OCI-LY7 (cell line): ENCODE measurements at regions not wholly inside any gene's neighbourhood (a gene's known extent, or its start where the extent isn't known, plus 50 kb on each side); places are given as distances from the start of the nearest gene placed in this dataset.

Source experiments
- BruUV-seq: library from RNA; stranded (reverse); fragments of 400-500 nt; replicated peaks from 2 replicates; lab custom pipeline; 2021; lab: Mats Ljungman, UMichigan
- CTCF ChIA-PET: fragments of 300-600 bp; sonication (Branson Sonifier 250); formaldehyde crosslinking; loops from one replicate; lab custom pipeline; 2022; ENCODE audit warnings: antibody characterized with exemption; ENCODE audit not compliant: unreplicated experiment; lab: Charles Lee
- POLR2A ChIA-PET: fragments of 300-600 bp; sonication (Branson Sonifier 250); formaldehyde crosslinking; loops from one replicate; lab custom pipeline; 2022; ENCODE audit warnings: antibody characterized with exemption; lab: Charles Lee
- DNase-seq: peaks from one replicate; pipeline ENCODE4 v3.0.0-alpha.2; 2015; ENCODE audit warnings: low spot score
- H2AFZ ChIP-seq: fragments of 200-600 bp; sonication (generic), shearing (Covaris generic); 2 replicates; pipeline ENCODE4 v1.6.1; 2014; ENCODE audit warnings: mild to moderate bottlenecking, antibody characterized with exemption, low read length, moderate library complexity
- H3K27ac ChIP-seq: fragments of 200-600 bp; sonication (generic); 2 replicates; pipeline ENCODE4 v1.5.1; 2014; ENCODE audit warnings: mixed run types, low read depth, mild to moderate bottlenecking, moderate library complexity, low read length, inconsistent platforms; ENCODE audit not compliant: poor library complexity, severe bottlenecking
- H3K36me3 ChIP-seq: fragments of 200-600 bp; sonication (generic); 2 replicates; pipeline ENCODE4 v1.6.1; 2014; ENCODE audit warnings: mild to moderate bottlenecking, antibody characterized with exemption, low read length, moderate library complexity, mixed read lengths; ENCODE audit not compliant: insufficient read depth
- H3K4me1 ChIP-seq: fragments of 200-600 bp; sonication (generic); 2 replicates; pipeline ENCODE4 v1.5.1; 2014; ENCODE audit warnings: mild to moderate bottlenecking, low read length; ENCODE audit not compliant: insufficient read depth, poor library complexity, severe bottlenecking
- H3K4me2 ChIP-seq: fragments of 200-600 bp; sonication (generic); 2 replicates; pipeline ENCODE4 v1.6.1; 2014; ENCODE audit warnings: mild to moderate bottlenecking, low read length
- H3K4me3 ChIP-seq: fragments of 200-600 bp; sonication (generic); 2 replicates; pipeline ENCODE4 v1.5.1; 2014; ENCODE audit warnings: mild to moderate bottlenecking, low read depth, low read length; ENCODE audit not compliant: poor library complexity, severe bottlenecking
- H3K79me2 ChIP-seq: fragments of 200-600 bp; sonication (generic); 2 replicates; pipeline ENCODE4 v1.6.1; 2016; ENCODE audit warnings: low read depth, mild to moderate bottlenecking, low read length, moderate library complexity, mixed read lengths; ENCODE audit not compliant: insufficient read depth
- H3K9me2 ChIP-seq: fragments of 200-600 bp; sonication (generic); 2 replicates; pipeline ENCODE4 v1.6.1; 2016; ENCODE audit warnings: mild to moderate bottlenecking, low read length, mixed read lengths; ENCODE audit not compliant: insufficient read depth
- H3K9me3 ChIP-seq: fragments of 200-600 bp; sonication (generic); 2 replicates; pipeline ENCODE4 v1.6.1; 2014; ENCODE audit warnings: mild to moderate bottlenecking, mixed run types, low read length, mixed read lengths
- H4K20me1 ChIP-seq: fragments of 200-600 bp; sonication (generic); 2 replicates; pipeline ENCODE4 v1.6.1; 2014; ENCODE audit warnings: mild to moderate bottlenecking, antibody characterized with exemption, low read length, moderate library complexity, mixed read lengths; ENCODE audit not compliant: insufficient read depth
- EZH2phosphoT487 ChIP-seq: fragments of 200-600 bp; sonication (generic); IDR thresholded peaks from 2 replicates; pipeline ENCODE4 v1.6.1; 2018; ENCODE audit warnings: low read depth, borderline replicate concordance, mild to moderate bottlenecking, mixed run types, antibody characterized with exemption, low read length, moderate library complexity, mixed read lengths
- intact Hi-C: fragments of 100-400 bp; cut with micrococcal nuclease; formaldehyde crosslinking; loops from one replicate; pipeline ENCODE4 v1.10.0; 2022; ENCODE audit not compliant: unreplicated experiment
- TF ChIP-seq, protein P1 (sequence below): fragments of 200-600 bp; sonication (generic); conservative IDR thresholded peaks from 2 replicates; pipeline ENCODE4 v1.5.1; 2014; ENCODE audit warnings: mild to moderate bottlenecking, antibody characterized with exemption, low read length, moderate library complexity, mixed read lengths

DNA sequence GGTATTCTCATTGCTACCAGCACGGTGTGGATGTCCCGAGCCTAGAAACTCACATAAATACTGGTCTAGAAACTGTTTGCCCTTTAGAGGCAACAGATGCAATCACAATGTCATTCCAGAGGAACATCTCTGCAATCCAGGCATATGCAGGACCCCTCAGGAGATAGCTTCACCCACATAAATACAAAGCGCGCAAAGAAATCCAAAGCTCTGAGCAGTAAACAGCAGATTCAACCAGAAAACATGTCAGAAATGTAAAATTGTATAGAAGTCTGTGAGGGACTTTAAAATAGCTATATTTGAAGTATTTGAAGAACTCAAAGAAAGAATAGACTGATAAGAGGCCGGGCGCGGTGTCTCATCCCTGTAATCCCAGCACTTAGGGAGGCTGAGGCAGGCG is 291.7 kb downstream of the FAM43A start:
- H3K27ac ChIP-seq: no peak overlapping the region
- DNase-seq: no peak
- no peak overlapping the region for H3K4me3 ChIP-seq
- H3K36me3 ChIP-seq: no peaks in the 10 kb centered on the region
- peaks cover 17% of the 10 kb centered on the region for H3K4me1 ChIP-seq
- H3K9me3 ChIP-seq: no peaks in the 10 kb centered on the region
- CTCF ChIA-PET: no interaction called here
- H3K4me2 ChIP-seq: no peak overlapping the region
- H4K20me1 ChIP-seq: no peaks in the 10 kb centered on the region
- intact Hi-C loops: no loop called here
- TF ChIP-seq EZH2phosphoT487: no peak
- TF ChIP-seq, protein P1, sequence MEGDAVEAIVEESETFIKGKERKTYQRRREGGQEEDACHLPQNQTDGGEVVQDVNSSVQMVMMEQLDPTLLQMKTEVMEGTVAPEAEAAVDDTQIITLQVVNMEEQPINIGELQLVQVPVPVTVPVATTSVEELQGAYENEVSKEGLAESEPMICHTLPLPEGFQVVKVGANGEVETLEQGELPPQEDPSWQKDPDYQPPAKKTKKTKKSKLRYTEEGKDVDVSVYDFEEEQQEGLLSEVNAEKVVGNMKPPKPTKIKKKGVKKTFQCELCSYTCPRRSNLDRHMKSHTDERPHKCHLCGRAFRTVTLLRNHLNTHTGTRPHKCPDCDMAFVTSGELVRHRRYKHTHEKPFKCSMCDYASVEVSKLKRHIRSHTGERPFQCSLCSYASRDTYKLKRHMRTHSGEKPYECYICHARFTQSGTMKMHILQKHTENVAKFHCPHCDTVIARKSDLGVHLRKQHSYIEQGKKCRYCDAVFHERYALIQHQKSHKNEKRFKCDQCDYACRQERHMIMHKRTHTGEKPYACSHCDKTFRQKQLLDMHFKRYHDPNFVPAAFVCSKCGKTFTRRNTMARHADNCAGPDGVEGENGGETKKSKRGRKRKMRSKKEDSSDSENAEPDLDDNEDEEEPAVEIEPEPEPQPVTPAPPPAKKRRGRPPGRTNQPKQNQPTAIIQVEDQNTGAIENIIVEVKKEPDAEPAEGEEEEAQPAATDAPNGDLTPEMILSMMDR: no peak
- no peaks in the 10 kb centered on the region for H3K79me2 ChIP-seq
- H2AFZ ChIP-seq: no peak overlapping the region
- no peaks in the 10 kb centered on the region for H3K9me2 ChIP-seq
- POLR2A ChIA-PET: no interaction called here
- BruUV-seq: no TSS peak

DNA sequence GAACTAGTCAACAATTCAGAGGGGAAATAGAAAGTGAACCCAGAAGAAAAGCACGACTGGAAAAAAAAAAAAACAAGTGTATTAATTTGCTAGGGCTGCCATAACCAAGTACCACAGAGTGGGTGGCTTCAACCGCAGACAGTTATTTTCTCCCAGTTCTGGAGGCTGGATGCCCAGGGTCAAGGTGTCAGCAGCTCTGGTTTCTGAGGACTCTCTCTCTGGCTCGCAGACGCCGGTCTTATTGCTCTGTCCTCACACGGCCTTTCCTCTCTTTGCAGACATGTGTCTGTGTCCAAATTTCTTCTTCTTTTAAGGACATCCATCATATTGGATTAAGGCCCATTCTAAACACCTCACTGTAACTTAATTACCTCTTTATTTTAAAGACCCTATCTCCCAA is 291.8 kb downstream of the XXYLT1 start:
- no peak overlapping the region for H2AFZ ChIP-seq
- intact Hi-C loops: no loop called here
- H3K36me3 ChIP-seq: no peaks in the 10 kb centered on the region
- H3K4me3 ChIP-seq: no peak overlapping the region
- ChIA-PET CTCF (no interaction called here), POLR2A (interaction anchor here (0.5 to 0.6 kb wide), 3 partner anchors 289 to 850 kb away, joined by 3 to 6 read pairs (median 3); no protein-coding TSS in a partner anchor)
- H3K4me2 ChIP-seq: no peak overlapping the region
- no peak overlapping the region for H3K27ac ChIP-seq
- H3K9me2 ChIP-seq: no peaks in the 10 kb centered on the region
- H4K20me1 ChIP-seq: no peaks in the 10 kb centered on the region
- no peak for DNase-seq
- H3K4me1 ChIP-seq: peaks cover 17% of the 10 kb centered on the region
- TF ChIP-seq, protein P1: no peak
- no peak for TF ChIP-seq EZH2phosphoT487
- no peaks in the 10 kb centered on the region for H3K9me3 ChIP-seq
- H3K79me2 ChIP-seq: no peaks in the 10 kb centered on the region
- no TSS peak for BruUV-seq

DNA sequence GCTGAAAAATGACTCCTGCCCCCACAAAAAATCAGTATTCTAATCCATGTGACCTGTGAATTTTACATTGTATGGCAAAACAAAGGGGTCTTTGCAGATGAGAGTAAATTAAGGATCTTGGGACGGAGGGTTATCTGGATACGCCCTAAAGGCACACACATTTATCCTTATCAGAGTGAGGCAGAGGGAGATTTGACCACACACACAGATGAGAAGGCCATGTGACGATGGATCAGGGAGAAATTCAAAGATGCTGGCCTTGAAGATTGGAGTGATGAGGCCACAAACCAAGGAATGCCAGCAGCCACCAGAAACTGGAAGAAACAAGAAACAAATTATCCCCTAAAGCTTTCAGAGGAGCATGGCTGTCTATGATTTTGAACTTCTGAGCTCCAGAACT is 288.5 kb downstream of the XXYLT1 start:
- Histone ChIP-seq H3K36me3 (no peaks in the 10 kb centered on the region), H4K20me1 (no peaks in the 10 kb centered on the region), H2AFZ (no peak overlapping the region), H3K4me2 (no peak overlapping the region), H3K9me2 (no peaks in the 10 kb centered on the region), H3K4me1 (no peaks in the 10 kb centered on the region), H3K9me3 (no peaks in the 10 kb centered on the region), H3K79me2 (no peaks in the 10 kb centered on the region), H3K4me3 (no peak overlapping the region), H3K27ac (no peak overlapping the region)
- no TSS peak for BruUV-seq
- CTCF ChIA-PET: no interaction called here
- POLR2A ChIA-PET: interaction anchor here (0.8 kb wide), 1 partner anchor 13 kb away, joined by 3 read pairs; no protein-coding TSS in a partner anchor
- TF ChIP-seq EZH2phosphoT487: no peak
- TF ChIP-seq, protein P1: no peak
- intact Hi-C loops: no loop called here
- DNase-seq: no peak
